Non-pigmented ciliary epithelial cell (primary cell): ENCODE measurements at regions not wholly inside any gene's neighbourhood (a gene's known extent, or its start where the extent isn't known, plus 50 kb on each side); places are given as distances from the start of the nearest gene placed in this dataset.
"Not testable (repeated sequence)": the region's sequence is repeated elsewhere in the genome, so short reads cannot be mapped to it uniquely, and the experiment has no call there.

Experiments
- DNase-seq: peaks from one replicate; pipeline ENCODE4 v3.0.0-alpha.2; 2010; ENCODE audit warnings: low read depth

- peak; percentile 34 for DNase-seq
Measured at GRCh38 chr5:89847743-89848142, 561.8 kb downstream of the CETN3 start.

DNA sequence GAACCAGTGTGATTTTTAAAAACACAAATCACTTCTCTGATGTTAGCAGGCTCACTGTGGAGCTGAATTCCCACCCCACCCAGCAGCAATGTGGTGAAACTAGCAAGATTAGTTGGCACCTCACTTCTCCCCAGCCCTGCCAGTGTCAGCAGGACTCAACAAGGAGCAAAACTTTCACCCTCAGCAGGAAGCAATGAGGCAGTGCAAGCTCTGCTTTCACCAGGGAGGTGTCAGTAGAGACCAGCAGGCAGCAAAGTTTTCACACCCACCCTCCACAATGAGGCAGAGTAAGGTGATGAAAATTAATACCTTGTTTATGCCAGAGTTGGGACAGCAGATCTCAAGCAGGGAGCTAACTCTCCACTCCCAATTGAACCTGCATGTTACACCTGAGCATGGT, 565.0 kb downstream of the CETN3 start:
- no peak for DNase-seq

DNA sequence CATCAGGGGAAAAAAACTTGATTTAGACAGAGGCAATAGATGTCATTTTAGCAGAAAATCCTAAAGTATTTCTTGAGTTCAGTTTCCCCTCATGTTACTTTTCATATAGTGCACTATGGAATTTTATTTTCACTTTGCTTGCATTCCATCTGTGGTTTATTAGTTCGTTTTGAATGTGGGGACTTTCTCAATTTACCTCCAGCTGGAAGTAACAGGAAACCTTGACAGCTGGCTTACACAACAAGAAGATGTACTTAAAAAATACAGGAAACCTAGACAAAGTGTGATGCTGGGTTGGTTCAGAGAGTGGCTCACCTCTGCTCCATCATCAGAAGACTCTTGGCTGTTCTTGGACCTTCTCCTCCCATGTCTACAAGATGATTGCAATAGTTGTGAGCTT, 567.0 kb downstream of the CETN3 start:
- DNase-seq = no peak

DNA sequence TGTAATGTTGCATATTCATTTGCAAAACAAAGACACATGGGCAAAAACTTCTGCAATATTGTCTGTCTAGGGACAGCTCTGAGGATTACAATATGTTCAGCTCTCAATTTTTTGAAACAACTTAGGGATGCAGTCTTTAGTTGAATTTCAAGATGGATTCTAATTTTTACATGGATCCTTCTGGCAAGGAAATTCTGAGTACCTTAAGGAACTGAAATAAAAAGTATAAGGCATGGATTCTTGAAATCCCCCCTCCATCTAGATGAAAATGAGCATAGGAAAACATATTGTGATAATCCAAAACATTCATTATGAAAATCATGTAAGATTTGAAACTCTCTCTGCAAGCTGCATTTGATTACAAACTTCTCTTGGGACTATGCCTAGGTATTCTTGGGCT, 568.6 kb downstream of the CETN3 start:
- no peak for DNase-seq

GRCh38 chr5:89830691-89831090, 578.9 kb downstream of the CETN3 start:
- DNase-seq = no peak

- no peak for DNase-seq
Measured at GRCh38 chr5:89827960-89828359, 581.6 kb downstream of the CETN3 start.

- no peak for DNase-seq
Measured at GRCh38 chr5:89827359-89827758, 582.2 kb downstream of the CETN3 start.

DNA sequence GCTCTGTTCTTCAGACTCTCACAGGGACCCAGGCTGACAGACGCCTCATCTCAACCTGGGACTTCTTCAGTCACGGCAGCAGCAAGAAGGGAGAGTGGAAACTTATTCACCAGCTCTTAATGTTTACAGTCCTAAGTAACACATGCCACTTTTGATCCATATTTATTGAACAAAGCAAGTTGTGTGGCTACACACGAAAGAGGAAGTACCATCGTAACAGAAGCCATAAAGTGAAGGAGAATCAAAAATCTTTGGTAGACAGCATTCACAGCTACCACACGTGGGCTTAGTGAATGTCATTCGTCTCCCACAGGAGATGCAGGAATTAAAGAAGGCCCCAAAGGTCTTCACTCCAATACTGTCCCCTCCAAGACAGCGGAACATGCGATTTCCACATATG, 582.6 kb downstream of the CETN3 start:
- no peak for DNase-seq

DNA sequence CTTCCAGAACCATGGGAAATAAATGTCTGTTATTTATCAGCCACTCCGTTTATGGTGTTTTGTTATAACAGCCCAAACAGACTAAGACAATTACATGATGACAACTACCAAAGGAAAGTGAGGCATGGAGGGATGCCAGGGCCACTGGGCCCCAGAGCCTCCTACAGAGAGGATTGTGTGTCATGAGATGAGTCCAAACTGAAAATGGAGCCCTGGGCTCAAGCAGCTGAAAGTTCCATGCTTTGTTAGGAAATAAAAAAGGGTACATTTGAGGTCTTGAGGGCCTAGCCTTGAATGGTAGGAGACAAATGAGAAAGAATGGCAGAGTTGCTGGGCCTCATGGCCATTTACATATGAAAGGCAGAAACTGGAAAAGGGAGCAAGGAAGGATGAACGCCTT, 586.5 kb downstream of the CETN3 start:
- DNase-seq = no peak

GRCh38 chr5:89817841-89818240, 591.7 kb downstream of the CETN3 start:
- no peak for DNase-seq

- DNase-seq = no peak
Measured at GRCh38 chr5:89816038-89816437, 593.5 kb downstream of the CETN3 start.

DNA sequence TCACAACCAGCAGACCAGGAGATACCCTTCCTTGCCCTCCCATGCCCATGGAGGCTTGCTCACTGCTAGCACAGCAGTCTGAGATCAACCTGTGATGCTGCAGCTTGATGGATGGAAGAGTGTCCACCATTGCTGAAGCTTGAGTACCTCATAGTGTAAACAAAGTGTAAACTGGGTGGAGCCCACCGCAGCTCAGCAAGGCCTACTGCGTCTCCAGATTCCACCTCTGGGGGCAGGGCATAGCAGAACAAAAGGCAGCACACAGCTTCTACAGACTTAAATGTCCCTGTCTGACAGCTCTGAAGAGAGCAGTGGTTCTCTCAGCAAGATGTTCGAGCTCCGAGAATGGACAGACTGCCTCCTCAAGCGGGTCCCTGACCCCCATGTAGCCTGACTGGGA, 608.8 kb downstream of the CETN3 start:
- not testable (repeated sequence) for DNase-seq

DNA sequence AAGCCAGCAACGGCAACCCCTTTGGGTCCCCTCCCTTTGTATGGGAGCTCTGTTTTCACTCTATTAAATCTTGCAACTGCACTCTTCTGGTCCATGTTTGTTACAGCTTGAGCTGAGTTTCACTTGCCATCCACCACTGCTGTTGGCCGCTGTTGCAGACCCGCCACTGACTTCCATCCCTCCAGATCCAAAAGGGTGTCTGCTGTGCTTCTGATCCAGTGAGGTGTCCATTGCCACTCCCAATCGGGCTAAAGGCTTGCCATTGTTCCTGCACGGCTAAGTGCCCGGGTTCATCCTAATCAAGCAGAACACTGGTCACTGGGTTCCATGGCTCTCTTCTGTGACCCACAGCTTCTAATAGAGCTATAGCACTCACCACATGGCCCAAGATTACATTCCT, 615.1 kb downstream of the CETN3 start:
- DNase-seq = not testable (repeated sequence)

- DNase-seq = not testable (repeated sequence)
Measured at GRCh38 chr5:89779734-89780133, 629.8 kb downstream of the CETN3 start.

- no peak for DNase-seq
Measured at GRCh38 chr5:89777758-89778157, 631.8 kb downstream of the CETN3 start.

DNA sequence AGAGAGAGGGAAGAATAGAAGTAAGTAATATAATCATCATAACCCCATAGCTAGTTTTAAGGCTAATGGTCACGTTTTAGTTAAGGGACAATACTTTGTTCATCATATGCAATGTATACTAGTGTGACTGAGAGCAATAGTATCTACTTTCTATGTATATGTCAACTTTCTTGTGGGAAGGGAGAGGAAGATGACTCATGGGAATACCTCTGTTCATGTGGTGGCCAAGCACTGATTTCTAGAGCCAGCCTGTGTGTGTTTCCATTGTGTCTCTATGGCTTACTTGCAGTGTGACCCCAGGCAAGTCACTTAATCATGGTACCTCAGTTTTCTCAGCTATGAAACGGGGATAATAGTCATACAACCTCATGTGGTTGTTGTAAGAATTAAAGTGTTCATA, 639.6 kb downstream of the CETN3 start:
- DNase-seq = peak; percentile 69

- no peak for DNase-seq
Measured at GRCh38 chr5:89759802-89760201, 649.8 kb downstream of the CETN3 start.

- DNase-seq = no peak
Measured at GRCh38 chr5:89758146-89758545, 651.4 kb downstream of the CETN3 start.

GRCh38 chr5:89756955-89757354, 652.6 kb downstream of the CETN3 start:
- DNase-seq = no peak

DNA sequence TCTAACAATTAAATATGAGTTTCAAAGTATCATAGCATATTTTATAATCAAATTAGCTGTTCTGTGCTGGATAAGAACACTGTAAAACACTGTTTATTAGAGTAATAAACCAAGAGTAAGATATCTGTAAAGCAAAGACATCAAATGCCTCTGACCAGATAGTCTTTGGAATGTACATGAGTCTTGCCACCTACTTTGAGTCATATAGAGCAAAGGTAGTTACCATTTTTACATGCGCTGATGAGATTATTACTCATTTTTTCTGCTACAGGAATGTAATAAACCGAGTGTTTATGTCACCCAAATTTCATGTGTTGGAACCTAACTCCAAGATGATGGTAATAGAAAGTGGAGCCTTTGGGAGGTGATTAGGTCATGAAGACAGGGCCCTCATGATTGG, 654.5 kb downstream of the CETN3 start:
- no peak for DNase-seq

DNA sequence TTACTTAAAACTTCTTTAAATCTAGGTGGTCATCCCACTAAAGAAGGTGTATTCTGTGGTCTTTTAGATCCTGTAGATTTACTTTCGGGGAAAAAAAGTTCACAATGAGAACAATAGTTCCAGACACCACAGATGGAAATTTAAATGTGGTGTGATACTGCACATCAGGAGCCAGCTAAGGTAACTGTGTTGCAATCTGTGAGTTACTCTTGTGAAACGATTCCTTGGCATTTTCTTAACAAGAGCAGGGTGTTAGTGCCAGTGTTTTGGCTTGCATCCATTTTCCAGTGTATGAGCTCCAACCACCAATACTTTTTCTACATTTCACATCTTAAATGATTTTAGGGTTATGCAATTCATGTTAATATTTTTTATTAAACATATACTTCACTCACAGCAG, 674.5 kb downstream of the CETN3 start:
- no peak for DNase-seq

GRCh38 chr5:89733772-89734171, 675.8 kb downstream of the CETN3 start:
- no peak for DNase-seq

DNA sequence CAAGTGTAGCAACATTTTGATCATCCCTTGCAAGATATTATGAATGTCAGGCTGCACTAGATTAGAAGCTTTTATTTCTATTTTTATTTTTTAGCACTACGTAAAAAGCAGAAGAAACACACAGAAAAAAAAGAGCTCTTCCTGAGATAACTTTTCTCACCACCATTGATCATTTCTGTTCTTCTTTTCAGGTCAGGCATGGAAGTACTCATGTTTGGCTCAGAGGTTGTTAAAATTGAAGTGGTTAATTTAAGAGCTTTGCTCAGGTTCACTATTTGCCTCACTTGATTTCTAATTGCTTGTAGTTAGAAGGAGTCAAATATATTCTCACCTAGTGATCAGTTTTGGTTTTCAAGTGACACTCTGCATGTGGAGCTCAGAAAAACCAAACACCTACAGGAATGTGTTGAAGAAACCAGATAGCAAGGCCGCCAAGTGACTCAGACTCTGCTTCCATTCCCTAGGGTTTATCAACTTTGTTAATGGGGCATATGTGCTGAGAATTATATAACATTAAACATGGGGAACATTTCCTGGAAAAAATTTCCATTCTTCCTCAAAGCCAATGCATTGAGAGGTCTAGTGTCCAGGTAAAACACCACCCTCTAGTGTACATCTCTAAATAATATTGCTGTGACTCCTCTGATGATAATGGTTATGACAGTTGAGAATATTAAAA, 679.8 kb downstream of the CETN3 start:
- DNase-seq = no peak

GRCh38 chr5:89728750-89729149, 680.8 kb downstream of the CETN3 start:
- DNase-seq = no peak

- no peak for DNase-seq
Measured at GRCh38 chr5:89728134-89728533, 681.4 kb downstream of the CETN3 start.
